ENCODE measurements at regions not wholly inside any gene's neighbourhood (a gene's known extent, or its start where the extent isn't known, plus 50 kb on each side); places are given as distances from the start of the nearest gene placed in this dataset.

DNA sequence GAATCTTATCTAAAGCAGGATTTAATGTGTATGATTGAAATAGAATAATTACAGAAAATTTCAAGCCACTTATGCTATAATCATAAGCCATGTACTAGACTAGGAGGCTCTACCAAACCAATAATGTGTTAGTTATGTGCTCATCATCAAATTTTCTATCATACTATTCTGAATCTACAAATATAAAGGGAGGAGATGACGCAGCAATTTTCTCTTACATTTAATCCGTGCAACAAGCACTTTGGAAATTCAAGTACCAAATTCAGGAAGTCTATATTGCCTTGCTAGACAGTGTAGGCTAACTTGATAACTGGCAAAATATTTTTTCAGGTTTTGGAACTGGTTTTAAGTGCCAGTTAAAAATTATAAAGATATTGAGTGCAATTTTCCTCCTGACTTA is 283.5 kb downstream of the C4orf33 start:
- TF ChIP-seq, protein P1, sequence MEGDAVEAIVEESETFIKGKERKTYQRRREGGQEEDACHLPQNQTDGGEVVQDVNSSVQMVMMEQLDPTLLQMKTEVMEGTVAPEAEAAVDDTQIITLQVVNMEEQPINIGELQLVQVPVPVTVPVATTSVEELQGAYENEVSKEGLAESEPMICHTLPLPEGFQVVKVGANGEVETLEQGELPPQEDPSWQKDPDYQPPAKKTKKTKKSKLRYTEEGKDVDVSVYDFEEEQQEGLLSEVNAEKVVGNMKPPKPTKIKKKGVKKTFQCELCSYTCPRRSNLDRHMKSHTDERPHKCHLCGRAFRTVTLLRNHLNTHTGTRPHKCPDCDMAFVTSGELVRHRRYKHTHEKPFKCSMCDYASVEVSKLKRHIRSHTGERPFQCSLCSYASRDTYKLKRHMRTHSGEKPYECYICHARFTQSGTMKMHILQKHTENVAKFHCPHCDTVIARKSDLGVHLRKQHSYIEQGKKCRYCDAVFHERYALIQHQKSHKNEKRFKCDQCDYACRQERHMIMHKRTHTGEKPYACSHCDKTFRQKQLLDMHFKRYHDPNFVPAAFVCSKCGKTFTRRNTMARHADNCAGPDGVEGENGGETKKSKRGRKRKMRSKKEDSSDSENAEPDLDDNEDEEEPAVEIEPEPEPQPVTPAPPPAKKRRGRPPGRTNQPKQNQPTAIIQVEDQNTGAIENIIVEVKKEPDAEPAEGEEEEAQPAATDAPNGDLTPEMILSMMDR (IDR thresholded peaks at IDR 0.05; ENCODE audit: poor library complexity, severe bottlenecking): no peak
- TF ChIP-seq RAD21 (conservative IDR thresholded peaks at IDR 0.05) (no peak), TAF1 (IDR thresholded peaks at IDR 0.05; ENCODE audit: low read depth) (no peak), POLR2AphosphoS5 (IDR thresholded peaks at IDR 0.05) (no peak), EZH2 (IDR thresholded peaks at IDR 0.05; ENCODE audit: borderline replicate concordance, insufficient read depth, low read length, poor library complexity, severe bottlenecking) (no peak), MXI1 (conservative IDR thresholded peaks at IDR 0.05; ENCODE audit: poor library complexity, severe bottlenecking) (no peak)

All from neural cell (in vitro differentiated cells).